H1 (cell line): ENCODE measurements at regions not wholly inside any gene's neighbourhood (a gene's known extent, or its start where the extent isn't known, plus 50 kb on each side); places are given as distances from the start of the nearest gene placed in this dataset.

ENCODE experiments used
- CHD2 ChIP-seq: IDR thresholded peaks from 2 replicates; pipeline ENCODE4 v1.6.1; 2012; ENCODE audit warnings: low read length, improper control_type of control experiment
- HDAC6 ChIP-seq: IDR thresholded peaks from one replicate; pipeline ENCODE4 v1.7.1; 2012; ENCODE audit warnings: low read depth, mild to moderate bottlenecking, inconsistent platforms, low read length, moderate library complexity
- RAD21 ChIP-seq, 2 experiments: IDR thresholded peaks in 1 of 2; conservative IDR thresholded peaks in 1 of 2; 2 replicates each; pipeline ENCODE4 v1.6.1; 2011; ENCODE audit warnings: low read depth in 2 of 2, low read length in 2 of 2, improper control_type of control experiment in 1 of 2, inconsistent platforms in 1 of 2, mild to moderate bottlenecking in 1 of 2, moderate library complexity in 1 of 2
- TF ChIP-seq, protein P1 (sequence below): IDR thresholded peaks from 2 replicates; pipeline ENCODE4 v1.6.1; 2012; ENCODE audit warnings: inconsistent platforms

DNA sequence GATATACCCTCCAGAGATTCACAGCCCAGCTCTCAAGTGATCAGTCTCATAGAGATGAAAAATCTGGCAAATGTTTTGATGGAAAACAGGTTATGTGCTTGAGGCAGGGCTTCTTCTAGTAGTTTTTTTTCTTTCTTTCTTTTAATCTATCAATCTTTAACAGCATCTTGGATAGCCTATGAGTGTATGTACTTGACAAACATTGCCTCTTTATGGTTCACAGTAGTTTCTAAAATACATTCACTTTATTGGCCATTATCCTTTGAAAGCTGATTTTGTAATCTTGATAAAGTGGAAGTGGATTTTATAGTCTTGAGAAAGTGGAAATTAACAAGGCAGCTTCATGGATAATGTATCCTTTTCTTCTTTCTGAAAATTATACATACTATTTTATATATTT is 51.4 kb upstream of the IL1R1 start (continued):
- TF ChIP-seq RAD21 (IDR thresholded peaks at IDR 0.05 in 1 of 2, conservative IDR thresholded peaks at IDR 0.05 in 1 of 2; ENCODE audit: low read depth in 2 of 2, low read length in 2 of 2), result no peak
- TF ChIP-seq HDAC6, result no peak
- no peak for TF ChIP-seq CHD2
- TF ChIP-seq, protein P1, sequence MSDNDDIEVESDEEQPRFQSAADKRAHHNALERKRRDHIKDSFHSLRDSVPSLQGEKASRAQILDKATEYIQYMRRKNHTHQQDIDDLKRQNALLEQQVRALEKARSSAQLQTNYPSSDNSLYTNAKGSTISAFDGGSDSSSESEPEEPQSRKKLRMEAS, result no peak
